Thyroid gland (tissue), 4 donors: ENCODE measurements at regions not wholly inside any gene's neighbourhood (a gene's known extent, or its start where the extent isn't known, plus 50 kb on each side); places are given as distances from the start of the nearest gene placed in this dataset.
"Not testable (repeated sequence)": the region's sequence is repeated elsewhere in the genome, so short reads cannot be mapped to it uniquely, and the experiment has no call there.

ENCODE experiments used
- DNase-seq, 2 donors: peaks; one replicate each; pipeline ENCODE4 v3.0.0-alpha.2; 2019
- H3K27ac ChIP-seq, 3 donors: fragments of 200-600 bp; sonication (generic); 1 replicate in 2 of 3; 2 replicates in 1 of 3; pipeline ENCODE4 v1.5.1; 2016 to 2019; ENCODE audit warnings: mild to moderate bottlenecking in 1 of 3, moderate library complexity in 1 of 3
- H3K27me3 ChIP-seq: fragments of 200-600 bp; sonication (generic); one replicate; pipeline ENCODE4 v1.5.1; 2019
- H3K36me3 ChIP-seq, 2 donors: fragments of 200-600 bp; sonication (generic); one replicate each; pipeline ENCODE4 v1.5.1; 2016 to 2019
- H3K4me1 ChIP-seq, 2 donors: fragments of 200-600 bp; sonication (generic); one replicate each; pipeline ENCODE4 v1.5.1; 2017 to 2019
- H3K4me3 ChIP-seq, 3 donors: fragments of 200-600 bp; sonication (generic); replicated peaks in 1 of 3; 1 replicate in 2 of 3; 2 replicates in 1 of 3; pipeline ENCODE4 v1.5.1; 2016; ENCODE audit warnings: mild to moderate bottlenecking in 1 of 3
- H3K9me3 ChIP-seq: fragments of 200-600 bp; sonication (generic); one replicate; pipeline ENCODE4 v1.5.1; 2017
- POLR2A ChIP-seq, 2 donors: fragments of 450-650 bp; IDR thresholded peaks; one replicate each; pipeline ENCODE4 v1.6.1; 2017; ENCODE audit warnings: antibody characterized with exemption in 2 of 2, mild to moderate bottlenecking in 2 of 2, moderate library complexity in 1 of 2
- WGBS, 2 donors: methylation state at CpG; one replicate each; pipeline ENCODE4 v1.1.5; 2017; 5-methylcytosine and 5-hydroxymethylcytosine counted together
- intact Hi-C: fragments of 100-400 bp; cut with DNase I; formaldehyde crosslinking; loops from one replicate; pipeline ENCODE4 v1.15.1; 2023
- TF ChIP-seq, protein P1 (sequence below), 6 experiments: fragments of 200-600 bp in 3 of 6; fragments of 450-650 bp in 3 of 6; sonication (generic) in 3 of 6; IDR thresholded peaks; one replicate each; pipeline ENCODE4 v1.5.1; 2016 to 2019; ENCODE audit warnings: antibody characterized with exemption in 6 of 6, mild to moderate bottlenecking in 2 of 6, inconsistent platforms in 1 of 6, moderate library complexity in 1 of 6

DNA sequence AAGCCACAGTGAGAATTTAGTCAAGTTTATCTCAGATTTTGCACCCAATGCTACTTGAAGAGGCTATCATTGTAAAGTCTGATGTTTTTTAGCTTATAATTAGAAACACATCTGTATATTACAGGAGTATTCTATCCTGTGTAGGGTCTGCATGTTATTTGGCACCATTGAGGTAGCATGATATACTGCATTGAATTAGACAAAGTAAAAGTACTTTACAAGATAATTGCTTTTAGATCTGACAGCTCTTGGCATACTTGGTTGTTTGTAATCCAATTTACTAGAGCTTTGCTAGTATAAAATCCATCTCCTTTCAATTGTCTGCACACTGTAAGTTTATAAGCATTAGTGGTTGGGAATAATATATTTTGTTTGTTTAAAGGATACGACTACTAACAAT is 714.3 kb downstream of the ANKRD7 start:
- Histone ChIP-seq H3K4me1 (no peaks in the 10 kb centered on the region), H3K27me3 (no peaks in the 10 kb centered on the region), H3K4me3 (no peak overlapping the region), H3K36me3 (no peaks in the 10 kb centered on the region), H3K9me3 (no peaks in the 10 kb centered on the region), H3K27ac (no peak overlapping the region)
- WGBS, 2 donors, result 89 to 90% methylated on average over 1 of the region's 1 CpG
- no peak for DNase-seq
- TF ChIP-seq POLR2A (IDR thresholded peaks at IDR 0.05), result no peak
- TF ChIP-seq, protein P1, sequence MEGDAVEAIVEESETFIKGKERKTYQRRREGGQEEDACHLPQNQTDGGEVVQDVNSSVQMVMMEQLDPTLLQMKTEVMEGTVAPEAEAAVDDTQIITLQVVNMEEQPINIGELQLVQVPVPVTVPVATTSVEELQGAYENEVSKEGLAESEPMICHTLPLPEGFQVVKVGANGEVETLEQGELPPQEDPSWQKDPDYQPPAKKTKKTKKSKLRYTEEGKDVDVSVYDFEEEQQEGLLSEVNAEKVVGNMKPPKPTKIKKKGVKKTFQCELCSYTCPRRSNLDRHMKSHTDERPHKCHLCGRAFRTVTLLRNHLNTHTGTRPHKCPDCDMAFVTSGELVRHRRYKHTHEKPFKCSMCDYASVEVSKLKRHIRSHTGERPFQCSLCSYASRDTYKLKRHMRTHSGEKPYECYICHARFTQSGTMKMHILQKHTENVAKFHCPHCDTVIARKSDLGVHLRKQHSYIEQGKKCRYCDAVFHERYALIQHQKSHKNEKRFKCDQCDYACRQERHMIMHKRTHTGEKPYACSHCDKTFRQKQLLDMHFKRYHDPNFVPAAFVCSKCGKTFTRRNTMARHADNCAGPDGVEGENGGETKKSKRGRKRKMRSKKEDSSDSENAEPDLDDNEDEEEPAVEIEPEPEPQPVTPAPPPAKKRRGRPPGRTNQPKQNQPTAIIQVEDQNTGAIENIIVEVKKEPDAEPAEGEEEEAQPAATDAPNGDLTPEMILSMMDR (IDR thresholded peaks at IDR 0.05), result no peak
- intact Hi-C loops, result no loop called here

DNA sequence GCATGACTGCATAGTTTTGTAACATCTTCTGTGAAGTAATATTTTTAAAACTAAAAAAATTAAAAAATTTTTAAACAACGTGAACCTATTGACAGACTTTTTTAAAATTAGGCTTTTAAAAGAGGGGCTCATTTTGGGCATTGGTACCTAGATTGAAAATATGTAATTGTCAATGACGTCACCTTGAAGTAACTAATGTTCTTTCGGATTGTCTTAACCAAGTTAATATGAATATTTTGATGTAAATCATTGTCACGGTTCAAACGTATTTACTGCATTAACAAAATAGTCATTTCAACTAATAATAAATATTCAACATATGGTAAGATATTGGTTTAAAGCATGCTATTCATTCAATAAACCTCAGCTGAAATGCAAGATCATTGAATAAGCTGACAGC is 719.8 kb downstream of the ANKRD7 start:
- H3K4me3 ChIP-seq, result no peak overlapping the region
- no peak for DNase-seq
- H3K27ac ChIP-seq, result no peak overlapping the region
- peaks cover 0 to 3% of the 10 kb centered on the region in 2 donors for H3K4me1 ChIP-seq
- TF ChIP-seq, protein P1 (IDR thresholded peaks at IDR 0.05), result no peak
- TF ChIP-seq POLR2A (IDR thresholded peaks at IDR 0.05), result no peak
- 92 to 94% methylated on average over 5 of the region's 5 CpGs for WGBS, 2 donors
- no peaks in the 10 kb centered on the region for H3K27me3 ChIP-seq
- intact Hi-C loops, result no loop called here
- no peaks in the 10 kb centered on the region for H3K36me3 ChIP-seq
- no peaks in the 10 kb centered on the region for H3K9me3 ChIP-seq

DNA sequence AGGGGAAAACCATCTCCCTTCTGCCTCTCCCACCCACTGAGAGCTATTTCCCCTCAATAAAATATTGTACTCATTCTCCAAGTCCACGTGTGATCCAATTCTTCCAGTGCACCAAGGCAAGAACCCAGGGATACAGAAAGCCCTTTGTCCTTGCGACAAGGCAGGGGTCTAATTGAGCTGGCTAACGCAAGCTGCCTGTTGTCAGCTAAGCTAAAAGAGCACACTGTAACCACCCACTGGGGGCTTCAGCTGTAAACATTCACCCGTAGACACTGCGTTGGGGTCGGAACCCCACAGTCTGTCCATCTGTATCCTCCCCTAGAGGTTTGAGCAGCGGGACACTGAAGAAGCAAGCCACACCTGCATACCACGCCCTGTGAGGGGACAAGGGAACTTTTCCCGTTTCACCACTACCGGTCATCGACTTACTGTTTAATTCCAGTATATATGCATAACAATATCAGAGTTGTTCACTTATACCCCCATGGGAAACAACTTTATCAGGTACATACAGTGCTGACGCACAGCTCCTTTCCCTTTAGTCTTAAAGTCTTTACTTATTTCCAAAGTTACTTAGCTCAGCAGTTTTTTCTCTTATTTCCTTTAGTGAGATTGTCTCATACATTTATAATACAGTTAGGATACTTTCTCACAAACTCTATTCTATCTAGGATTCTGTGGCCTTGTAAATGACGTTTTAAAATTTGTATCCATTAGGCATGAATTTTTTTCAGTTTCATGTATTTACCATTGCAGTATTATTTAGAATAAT is 721.6 kb downstream of the ANKRD7 start:
- intact Hi-C loops, result no loop called here
- no peak for TF ChIP-seq POLR2A (IDR thresholded peaks at IDR 0.05)
- TF ChIP-seq, protein P1 (IDR thresholded peaks at IDR 0.05), result no peak
- Histone ChIP-seq H3K27ac (no peak overlapping the region), H3K27me3 (no peaks in the 10 kb centered on the region), H3K9me3 (no peaks in the 10 kb centered on the region), H3K4me1 (peaks cover 0 to 3% of the 10 kb centered on the region in 2 donors), H3K4me3 (no peak overlapping the region), H3K36me3 (no peaks in the 10 kb centered on the region)
- WGBS, 2 donors, result 93 to 95% methylated on average over 13 of the region's 13 CpGs
- DNase-seq, result no peak

DNA sequence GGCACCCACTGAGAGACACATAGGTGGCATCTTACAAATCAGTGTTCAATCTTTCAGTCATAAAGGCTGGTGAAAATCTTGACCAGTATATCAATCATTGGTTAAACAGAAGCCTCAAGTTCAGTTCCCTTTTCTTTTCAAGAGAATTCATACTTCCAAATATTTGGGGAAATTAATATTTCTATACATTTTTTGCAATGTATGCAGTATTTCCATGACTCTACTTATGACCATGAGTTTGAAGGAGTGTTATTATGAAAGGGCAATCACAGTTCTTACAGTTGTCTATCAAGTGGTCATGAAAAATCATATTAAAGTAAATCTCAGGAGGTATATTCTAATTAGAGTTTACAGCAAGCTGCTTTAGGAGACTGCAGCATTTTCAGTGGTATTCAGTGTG is 724.0 kb downstream of the ANKRD7 start:
- no peaks in the 10 kb centered on the region for H3K36me3 ChIP-seq
- no peak overlapping the region for H3K27ac ChIP-seq
- TF ChIP-seq, protein P1 (IDR thresholded peaks at IDR 0.05), result no peak
- no peak for TF ChIP-seq POLR2A (IDR thresholded peaks at IDR 0.05)
- DNase-seq, result no peak
- peaks cover 0 to 3% of the 10 kb centered on the region in 2 donors for H3K4me1 ChIP-seq
- no peaks in the 10 kb centered on the region for H3K9me3 ChIP-seq
- intact Hi-C loops, result no loop called here
- H3K4me3 ChIP-seq, result no peak overlapping the region
- no peaks in the 10 kb centered on the region for H3K27me3 ChIP-seq

DNA sequence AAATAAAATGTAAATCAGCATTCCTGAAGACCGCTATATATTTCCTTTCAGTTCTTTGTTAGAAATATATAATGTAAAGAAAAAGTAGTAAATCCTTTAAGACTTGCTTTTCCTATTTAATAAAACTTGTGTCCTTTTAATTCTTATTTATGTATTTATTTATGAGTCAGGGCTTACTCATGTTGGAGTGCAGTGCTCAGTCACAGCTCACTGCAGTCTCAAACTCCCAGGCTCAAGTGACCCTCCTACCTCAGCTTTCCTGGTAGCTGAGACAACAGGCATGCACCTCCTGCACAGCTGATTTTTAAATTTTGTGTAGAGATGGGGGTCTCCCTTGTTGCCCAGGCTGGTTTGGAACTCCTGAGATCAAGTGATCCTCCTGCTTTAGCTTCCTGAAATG is 724.5 kb downstream of the ANKRD7 start:
- 80 to 81% methylated on average over 1 of the region's 1 CpG for WGBS, 2 donors
- TF ChIP-seq, protein P1 (IDR thresholded peaks at IDR 0.05), result no peak
- TF ChIP-seq POLR2A (IDR thresholded peaks at IDR 0.05), result no peak
- intact Hi-C loops, result no loop called here
- H3K9me3 ChIP-seq, result no peaks in the 10 kb centered on the region
- H3K27me3 ChIP-seq, result no peaks in the 10 kb centered on the region
- H3K4me1 ChIP-seq, result peaks cover 0 to 3% of the 10 kb centered on the region in 2 donors
- no peak overlapping the region for H3K4me3 ChIP-seq
- no peaks in the 10 kb centered on the region for H3K36me3 ChIP-seq
- peak; percentile 8 to 53 for DNase-seq
- no peak overlapping the region for H3K27ac ChIP-seq

DNA sequence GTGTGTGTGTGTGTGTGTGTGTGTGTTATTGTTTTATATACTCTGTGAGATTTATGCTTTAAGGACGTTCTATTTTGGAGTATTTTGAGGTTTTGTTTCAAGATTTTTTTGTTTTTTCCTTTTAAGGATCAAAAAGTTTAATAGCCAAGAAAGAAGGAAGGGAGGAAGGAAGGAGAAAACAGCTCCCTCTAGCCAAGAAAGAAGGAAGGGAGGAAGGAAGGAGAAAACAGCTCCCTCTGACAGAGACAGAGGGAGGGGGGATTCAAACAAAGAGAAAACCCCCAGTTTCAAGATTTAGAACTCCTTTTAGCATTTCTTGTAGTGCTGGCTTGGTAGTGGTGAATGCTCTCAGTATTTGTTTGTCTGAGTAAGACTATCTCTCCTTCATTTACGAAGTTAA is 731.8 kb downstream of the ANKRD7 start:
- H3K36me3 ChIP-seq, H3K27me3 ChIP-seq, H3K9me3 ChIP-seq, H3K4me3 ChIP-seq, DNase-seq, H3K4me1 ChIP-seq, intact Hi-C loops, H3K27ac ChIP-seq: not testable (repeated sequence)
- WGBS, 2 donors, result 70 to 80% methylated on average over 2 of the region's 2 CpGs
